ENCODE measurements at regions not wholly inside any gene's neighbourhood (a gene's known extent, or its start where the extent isn't known, plus 50 kb on each side); places are given as distances from the start of the nearest gene placed in this dataset.

GRCh38 chr14:51424041-51424440 lies 184.0 kb downstream of the TMX1 start:
- no peak for ATAC-seq (replicated peaks in 6 of 8)
- Histone ChIP-seq H3K4me1 (replicated peaks in 1 of 2) (peaks cover 10 to 15% of the 10 kb centered on the region in 2 donors), H3K4me3 (no peak overlapping the region), H3K27ac (no peak overlapping the region)
- WGBS, 10 experiments: 30 to 81% (median 57%) methylated on average over 1 to 3 of the region's 3 CpGs; no CpG with 5 or more reads in 1 of the 10 experiments
- in situ Hi-C loops (cut with MboI; ENCODE audit: low pct_unique_long_range_greater_than_20kb in 2 of 9, low sequenced_read_pairs in 9 of 9, unreplicated experiment in 9 of 9): no loop called here

- Histone ChIP-seq H3K27ac (no peak overlapping the region), H3K4me1 (replicated peaks in 1 of 2) (peaks cover 14 to 18% of the 10 kb centered on the region in 2 donors), H3K4me3 (no peak overlapping the region)
- ATAC-seq (replicated peaks in 6 of 8): peak in 4 of 8 experiments; percentile 14 to 88 (median 29)
- in situ Hi-C loops (cut with MboI; ENCODE audit: low pct_unique_long_range_greater_than_20kb in 2 of 9, low sequenced_read_pairs in 9 of 9, unreplicated experiment in 9 of 9): no loop called here
- 0 to 72% (median 45%) methylated on average over 1 to 4 of the region's 5 CpGs; no CpG with 5 or more reads in 1 of the 10 experiments for WGBS, 10 experiments
These were observed 184.7 kb downstream of the TMX1 start for GRCh38 chr14:51424561-51425251.

- no peak overlapping the region for H3K27ac ChIP-seq
- H3K4me3 ChIP-seq: no peak overlapping the region
- WGBS, 10 experiments: 100% methylated on average over 1 of the region's 1 CpG; no CpG with 5 or more reads in 6 of the 10 experiments
- no peak for ATAC-seq (replicated peaks in 6 of 8)
- peaks cover 44 to 51% of the 10 kb centered on the region in 2 donors for H3K4me1 ChIP-seq (replicated peaks in 1 of 2)
- in situ Hi-C loops (cut with MboI; ENCODE audit: low pct_unique_long_range_greater_than_20kb in 2 of 9, low sequenced_read_pairs in 9 of 9, unreplicated experiment in 9 of 9): no loop called here
These were observed 188.9 kb downstream of the TMX1 start for GRCh38 chr14:51428981-51429380.

GRCh38 chr14:51430079-51430478 lies 190.0 kb downstream of the TMX1 start:
- peak overlapping the region; percentile 35 to 37 for H3K27ac ChIP-seq
- in situ Hi-C loops (cut with MboI; ENCODE audit: low pct_unique_long_range_greater_than_20kb in 2 of 9, low sequenced_read_pairs in 9 of 9, unreplicated experiment in 9 of 9): no loop called here
- 43 to 85% (median 58%) methylated on average over 4 of the region's 4 CpGs; no CpG with 5 or more reads in 2 of the 10 experiments for WGBS, 10 experiments
- no peak overlapping the region for H3K4me3 ChIP-seq
- peak in 3 of 8 experiments; percentile 6 to 24 (median 12) for ATAC-seq (replicated peaks in 6 of 8)
- peaks cover 35 to 40% of the 10 kb centered on the region in 2 donors for H3K4me1 ChIP-seq (replicated peaks in 1 of 2)

- peak overlapping the region in 1 of 2 donors; percentile 26 for H3K27ac ChIP-seq
- 0 to 80% (median 27%) methylated on average over 1 to 3 of the region's 3 CpGs; no CpG with 5 or more reads in 4 of the 10 experiments for WGBS, 10 experiments
- no peak overlapping the region for H3K4me3 ChIP-seq
- H3K4me1 ChIP-seq (replicated peaks in 1 of 2): peaks cover 34 to 40% of the 10 kb centered on the region in 2 donors
- peak; percentile 36 to 93 (median 84) for ATAC-seq (replicated peaks in 6 of 8)
- in situ Hi-C loops (cut with MboI; ENCODE audit: low pct_unique_long_range_greater_than_20kb in 2 of 9, low sequenced_read_pairs in 9 of 9, unreplicated experiment in 9 of 9): no loop called here
These were observed 190.6 kb downstream of the TMX1 start for GRCh38 chr14:51430633-51431032.

GRCh38 chr14:51431033-51431709 lies 191.1 kb downstream of the TMX1 start:
- no peak overlapping the region for H3K4me3 ChIP-seq
- 61 to 100% (median 83%) methylated on average over 1 to 3 of the region's 3 CpGs; no CpG with 5 or more reads in 1 of the 10 experiments for WGBS, 10 experiments
- peaks cover 34 to 40% of the 10 kb centered on the region in 2 donors for H3K4me1 ChIP-seq (replicated peaks in 1 of 2)
- ATAC-seq (replicated peaks in 6 of 8): peak in 2 of 8 experiments; percentile 17 to 57
- in situ Hi-C loops (cut with MboI; ENCODE audit: low pct_unique_long_range_greater_than_20kb in 2 of 9, low sequenced_read_pairs in 9 of 9, unreplicated experiment in 9 of 9): no loop called here
- peak overlapping the region in 1 of 2 donors; percentile 26 for H3K27ac ChIP-seq

- Histone ChIP-seq H3K4me1 (replicated peaks in 1 of 2) (peaks cover 34 to 40% of the 10 kb centered on the region in 2 donors), H3K27ac (no peak overlapping the region), H3K4me3 (no peak overlapping the region)
- in situ Hi-C loops (cut with MboI; ENCODE audit: low pct_unique_long_range_greater_than_20kb in 2 of 9, low sequenced_read_pairs in 9 of 9, unreplicated experiment in 9 of 9): no loop called here
- 44 to 100% (median 89%) methylated on average over 1 of the region's 1 CpG; no CpG with 5 or more reads in 2 of the 10 experiments for WGBS, 10 experiments
- ATAC-seq (replicated peaks in 6 of 8): no peak
These were observed 191.7 kb downstream of the TMX1 start for GRCh38 chr14:51431741-51432140.

- 43 to 100% (median 83%) methylated on average over 1 to 3 of the region's 3 CpGs; no CpG with 5 or more reads in 3 of the 10 experiments for WGBS, 10 experiments
- Histone ChIP-seq H3K27ac (no peak overlapping the region), H3K4me3 (no peak overlapping the region), H3K4me1 (replicated peaks in 1 of 2) (peaks cover 34 to 36% of the 10 kb centered on the region in 2 donors)
- in situ Hi-C loops (cut with MboI; ENCODE audit: low pct_unique_long_range_greater_than_20kb in 2 of 9, low sequenced_read_pairs in 9 of 9, unreplicated experiment in 9 of 9): no loop called here
- ATAC-seq (replicated peaks in 6 of 8): peak in 5 of 8 experiments; percentile 52 to 95 (median 73)
These were observed 192.4 kb downstream of the TMX1 start for GRCh38 chr14:51432302-51432948.

GRCh38 chr14:51436630-51437029 lies 196.6 kb downstream of the TMX1 start:
- in situ Hi-C loops (cut with MboI; ENCODE audit: low pct_unique_long_range_greater_than_20kb in 2 of 9, low sequenced_read_pairs in 9 of 9, unreplicated experiment in 9 of 9): no loop called here
- 81 to 100% (median 100%) methylated on average over 1 of the region's 1 CpG; no CpG with 5 or more reads in 1 of the 10 experiments for WGBS, 10 experiments
- Histone ChIP-seq H3K27ac (no peak overlapping the region), H3K4me3 (no peak overlapping the region), H3K4me1 (replicated peaks in 1 of 2) (peaks cover 12 to 14% of the 10 kb centered on the region in 2 donors)
- no peak for ATAC-seq (replicated peaks in 6 of 8)

GRCh38 chr14:51439896-51440295 lies 199.8 kb downstream of the TMX1 start:
- WGBS, 10 experiments: 17 to 78% (median 49%) methylated on average over 2 to 4 of the region's 4 CpGs
- H3K4me1 ChIP-seq (replicated peaks in 1 of 2): no peaks in the 10 kb centered on the region
- H3K27ac ChIP-seq: no peak overlapping the region
- no peak for ATAC-seq (replicated peaks in 6 of 8)
- no peak overlapping the region for H3K4me3 ChIP-seq
- in situ Hi-C loops (cut with MboI; ENCODE audit: low pct_unique_long_range_greater_than_20kb in 2 of 9, low sequenced_read_pairs in 9 of 9, unreplicated experiment in 9 of 9): no loop called here

GRCh38 chr14:51441001-51441400 lies 201.0 kb downstream of the TMX1 start:
- in situ Hi-C loops (cut with MboI; ENCODE audit: low pct_unique_long_range_greater_than_20kb in 2 of 9, low sequenced_read_pairs in 9 of 9, unreplicated experiment in 9 of 9): no loop called here
- peak in 3 of 8 experiments; percentile 72 to 90 (median 84) for ATAC-seq (replicated peaks in 6 of 8)
- H3K27ac ChIP-seq: no peak overlapping the region
- no peaks in the 10 kb centered on the region for H3K4me1 ChIP-seq (replicated peaks in 1 of 2)
- WGBS, 10 experiments: 76 to 100% (median 94%) methylated on average over 1 to 2 of the region's 2 CpGs; no CpG with 5 or more reads in 5 of the 10 experiments
- no peak overlapping the region for H3K4me3 ChIP-seq

GRCh38 chr14:51442513-51443175 lies 202.6 kb downstream of the TMX1 start:
- no peaks in the 10 kb centered on the region for H3K4me1 ChIP-seq (replicated peaks in 1 of 2)
- in situ Hi-C loops (cut with MboI; ENCODE audit: low pct_unique_long_range_greater_than_20kb in 2 of 9, low sequenced_read_pairs in 9 of 9, unreplicated experiment in 9 of 9): no loop called here
- WGBS, 10 experiments: 8 to 100% (median 64%) methylated on average over 1 to 2 of the region's 2 CpGs; no CpG with 5 or more reads in 2 of the 10 experiments
- H3K27ac ChIP-seq: no peak overlapping the region
- ATAC-seq (replicated peaks in 6 of 8): peak in 2 of 8 experiments; percentile 67 to 82
- no peak overlapping the region for H3K4me3 ChIP-seq
